RCC 7860 (cell line): ENCODE measurements at regions not wholly inside any gene's neighbourhood (a gene's known extent, or its start where the extent isn't known, plus 50 kb on each side); places are given as distances from the start of the nearest gene placed in this dataset.
"Not testable (repeated sequence)": the region's sequence is repeated elsewhere in the genome, so short reads cannot be mapped to it uniquely, and the experiment has no call there.

Source experiments
- DNase-seq: peaks from one replicate; pipeline ENCODE4 v3.0.0-alpha.2; 2015; ENCODE audit warnings: low spot score
- FAIRE-seq: peaks from 2 replicates; lab custom pipeline; 2012; peaks lifted over from hg19 to GRCh38; lab: Jason Lieb, UNC

- FAIRE-seq (no peak), DNase-seq (no peak)
Measured at GRCh38 chr2:221931251-221931991, 359.3 kb upstream of the EPHA4 start.

GRCh38 chr2:221929259-221929658 lies 357.2 kb upstream of the EPHA4 start:
- FAIRE-seq: no peak

GRCh38 chr2:221926327-221926726 lies 354.2 kb upstream of the EPHA4 start:
- no peak for DNase-seq
- FAIRE-seq: no peak

More at GRCh38 chr2:221929259-221929658, 357.2 kb upstream of the EPHA4 start:
- no peak for DNase-seq

- FAIRE-seq (no peak), DNase-seq (no peak)
Measured at GRCh38 chr2:221924576-221924975, 352.5 kb upstream of the EPHA4 start.

- no peak for DNase-seq
Measured at GRCh38 chr2:221915926-221916325, 343.8 kb upstream of the EPHA4 start.

GRCh38 chr2:221914334-221914880 lies 342.3 kb upstream of the EPHA4 start:
- no peak for FAIRE-seq
- DNase-seq: no peak

More at GRCh38 chr2:221915926-221916325, 343.8 kb upstream of the EPHA4 start:
- no peak for FAIRE-seq

- DNase-seq (no peak), FAIRE-seq (no peak)
Measured at GRCh38 chr2:221911890-221912289, 339.8 kb upstream of the EPHA4 start.

GRCh38 chr2:221911321-221911720 lies 339.2 kb upstream of the EPHA4 start:
- FAIRE-seq (no peak), DNase-seq (no peak)

- no peak for DNase-seq
- FAIRE-seq: no peak
Measured at GRCh38 chr2:221908518-221908917, 336.4 kb upstream of the EPHA4 start.

- no peak for DNase-seq
- no peak for FAIRE-seq
Measured at GRCh38 chr2:221897718-221898117, 325.6 kb upstream of the EPHA4 start.

GRCh38 chr2:221896505-221897151 lies 324.5 kb upstream of the EPHA4 start:
- DNase-seq: peak; percentile 44
- no peak for FAIRE-seq

GRCh38 chr2:221895366-221896121 lies 323.4 kb upstream of the EPHA4 start:
- FAIRE-seq: no peak
- DNase-seq: no peak

- DNase-seq: no peak
- FAIRE-seq: no peak
Measured at GRCh38 chr2:221893501-221893900, 321.4 kb upstream of the EPHA4 start.

- FAIRE-seq, DNase-seq: not testable (repeated sequence)
Measured at GRCh38 chr2:221892006-221892405, 319.9 kb upstream of the EPHA4 start.

- no peak for DNase-seq
- no peak for FAIRE-seq
Measured at GRCh38 chr2:221883976-221884375, 311.9 kb upstream of the EPHA4 start.

- DNase-seq: no peak
Measured at GRCh38 chr2:221876016-221876415, 303.9 kb upstream of the EPHA4 start.

GRCh38 chr2:221874444-221874843 lies 302.3 kb upstream of the EPHA4 start:
- no peak for DNase-seq
- no peak for FAIRE-seq

More at GRCh38 chr2:221876016-221876415, 303.9 kb upstream of the EPHA4 start:
- FAIRE-seq: no peak

- DNase-seq (no peak), FAIRE-seq (no peak)
Measured at GRCh38 chr2:221857719-221858118, 285.6 kb upstream of the EPHA4 start.

- DNase-seq (no peak), FAIRE-seq (no peak)
Measured at GRCh38 chr2:221853297-221853696, 281.2 kb upstream of the EPHA4 start.

- DNase-seq: no peak
- FAIRE-seq: no peak
Measured at GRCh38 chr2:221851531-221852045, 279.5 kb upstream of the EPHA4 start.

- FAIRE-seq (no peak), DNase-seq (no peak)
Measured at GRCh38 chr2:221850076-221850475, 278.0 kb upstream of the EPHA4 start.
